GM13977 (cell line): ENCODE measurements at regions not wholly inside any gene's neighbourhood (a gene's known extent, or its start where the extent isn't known, plus 50 kb on each side); places are given as distances from the start of the nearest gene placed in this dataset.
"Not testable (repeated sequence)": the region's sequence is repeated elsewhere in the genome, so short reads cannot be mapped to it uniquely, and the experiment has no call there.

Experiments used
- DNase-seq: peaks from one replicate; pipeline ENCODE4 v3.0.0; 2012; ENCODE audit warnings: low spot score
- in situ Hi-C: fragments of 300-500 bp; cut with MboI; formaldehyde crosslinking; loops from one replicate; pipeline ENCODE4 v1.12.0; 2022; ENCODE audit warnings: low sequenced_read_pairs, low pct_unique_long_range_greater_than_20kb, mixed read lengths, inconsistent platforms; ENCODE audit not compliant: unreplicated experiment
- TF ChIP-seq, protein P1 (sequence below): IDR thresholded peaks from 2 replicates; pipeline ENCODE4 v1.5.1; 2012; ENCODE audit warnings: mild to moderate bottlenecking, control low read depth; ENCODE audit not compliant: insufficient read depth; ENCODE audit errors: extremely low read depth, missing control alignments

DNA sequence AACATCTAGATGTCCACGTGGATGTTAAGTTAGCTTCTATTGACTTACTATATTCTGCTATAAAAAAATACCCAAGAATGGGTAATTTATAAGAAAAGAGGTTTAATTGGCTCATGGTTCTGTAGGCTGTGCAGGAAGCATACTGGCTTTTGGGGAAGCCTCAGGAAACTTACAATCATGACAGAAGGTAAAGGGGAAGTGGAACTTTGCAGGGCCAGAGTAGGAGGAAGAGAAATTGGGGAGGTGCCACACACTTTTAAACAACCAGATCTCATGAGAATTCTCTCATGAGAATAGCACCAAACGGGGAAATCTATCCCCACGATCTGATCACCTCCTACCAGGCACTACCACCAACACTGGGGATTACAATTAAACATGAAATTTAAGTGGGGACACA, 689.3 kb downstream of the METTL15 start:
- TF ChIP-seq, protein P1, sequence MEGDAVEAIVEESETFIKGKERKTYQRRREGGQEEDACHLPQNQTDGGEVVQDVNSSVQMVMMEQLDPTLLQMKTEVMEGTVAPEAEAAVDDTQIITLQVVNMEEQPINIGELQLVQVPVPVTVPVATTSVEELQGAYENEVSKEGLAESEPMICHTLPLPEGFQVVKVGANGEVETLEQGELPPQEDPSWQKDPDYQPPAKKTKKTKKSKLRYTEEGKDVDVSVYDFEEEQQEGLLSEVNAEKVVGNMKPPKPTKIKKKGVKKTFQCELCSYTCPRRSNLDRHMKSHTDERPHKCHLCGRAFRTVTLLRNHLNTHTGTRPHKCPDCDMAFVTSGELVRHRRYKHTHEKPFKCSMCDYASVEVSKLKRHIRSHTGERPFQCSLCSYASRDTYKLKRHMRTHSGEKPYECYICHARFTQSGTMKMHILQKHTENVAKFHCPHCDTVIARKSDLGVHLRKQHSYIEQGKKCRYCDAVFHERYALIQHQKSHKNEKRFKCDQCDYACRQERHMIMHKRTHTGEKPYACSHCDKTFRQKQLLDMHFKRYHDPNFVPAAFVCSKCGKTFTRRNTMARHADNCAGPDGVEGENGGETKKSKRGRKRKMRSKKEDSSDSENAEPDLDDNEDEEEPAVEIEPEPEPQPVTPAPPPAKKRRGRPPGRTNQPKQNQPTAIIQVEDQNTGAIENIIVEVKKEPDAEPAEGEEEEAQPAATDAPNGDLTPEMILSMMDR: no peak
- no peak for DNase-seq
- in situ Hi-C loops: no loop called here

DNA sequence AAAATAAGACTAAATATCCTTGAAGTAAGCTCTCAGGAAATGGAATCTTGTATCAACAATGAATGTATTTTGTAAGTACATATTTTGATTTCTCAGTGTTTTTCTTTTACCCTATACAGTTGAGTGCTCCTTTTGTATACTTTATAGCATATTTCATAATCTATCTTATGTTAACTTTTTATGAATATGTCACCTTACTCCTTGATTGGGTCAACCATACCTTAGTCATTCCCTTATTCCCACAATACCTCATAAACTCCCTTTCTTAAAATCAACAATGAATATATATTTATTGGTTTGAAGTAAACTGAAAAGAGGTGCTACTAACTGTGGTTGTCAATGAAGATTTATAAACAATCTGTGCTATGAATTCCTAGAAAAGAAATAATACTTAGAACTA, 686.2 kb downstream of the METTL15 start:
- no peak for DNase-seq
- in situ Hi-C loops: no loop called here
- TF ChIP-seq, protein P1: no peak

DNA sequence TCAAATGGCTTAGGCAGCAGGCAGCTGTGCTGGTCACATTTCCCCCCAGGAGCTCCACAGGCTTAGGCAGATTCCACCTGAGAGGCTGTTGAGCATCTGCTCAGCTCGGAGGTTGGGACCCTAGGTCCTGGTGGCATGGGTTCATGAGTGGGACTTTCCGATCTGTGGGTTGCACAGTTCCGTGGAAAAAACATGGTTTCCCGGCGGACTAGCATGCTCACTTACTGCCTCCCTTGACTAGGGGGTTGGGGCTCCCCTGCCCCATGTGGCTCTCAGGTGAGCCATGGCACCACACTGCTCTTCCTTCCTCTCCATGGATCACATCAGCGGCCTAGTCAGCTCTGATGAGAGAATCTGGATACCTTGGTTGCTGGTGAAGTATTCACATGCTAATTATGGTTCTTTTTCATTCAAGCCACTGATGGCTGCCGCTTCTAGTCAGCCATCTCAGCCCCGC, 685.1 kb downstream of the METTL15 start:
- TF ChIP-seq, protein P1: no peak
- DNase-seq: no peak
- in situ Hi-C loops: no loop called here

DNA sequence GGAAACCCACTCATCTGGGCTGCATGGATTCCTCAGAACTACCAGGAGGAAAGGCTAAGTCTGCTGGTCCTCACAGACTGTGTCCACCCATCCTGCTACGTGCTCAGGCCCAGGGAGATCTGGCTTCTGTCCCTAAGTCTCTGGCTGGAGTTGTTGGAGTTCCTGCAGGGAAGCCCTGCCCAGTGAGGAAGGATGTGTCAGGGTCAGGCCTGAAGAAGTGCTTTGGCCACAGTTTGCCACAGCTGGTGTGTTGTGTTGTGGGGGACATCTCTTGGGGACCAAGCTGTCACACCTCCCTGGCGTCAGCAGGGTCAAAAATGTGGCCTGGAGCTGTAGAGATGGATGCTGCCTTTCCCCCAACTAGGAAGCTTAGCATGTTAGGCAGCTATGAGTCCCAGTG, 684.7 kb downstream of the METTL15 start:
- in situ Hi-C loops: no loop called here
- DNase-seq: no peak
- TF ChIP-seq, protein P1: no peak

DNA sequence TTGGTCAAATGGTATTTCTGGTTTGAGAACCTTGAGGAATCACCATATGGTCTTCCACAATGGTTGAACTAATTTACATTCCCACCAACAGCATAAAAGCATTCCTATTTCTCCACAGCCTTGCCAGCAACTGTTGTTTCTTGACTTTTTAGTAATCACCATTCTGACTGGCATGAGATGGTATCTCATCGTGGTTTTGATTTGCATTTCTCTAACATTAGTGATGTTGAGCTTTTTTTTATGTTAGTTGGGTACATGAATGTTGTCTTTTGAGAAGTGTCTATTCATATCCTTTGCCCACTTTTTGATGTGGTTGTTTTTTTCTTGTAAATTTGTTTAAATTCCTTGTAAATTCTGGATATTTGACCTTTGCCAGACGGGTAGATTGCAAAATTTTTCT, 679.7 kb downstream of the METTL15 start:
- DNase-seq, in situ Hi-C loops: not testable (repeated sequence)

DNA sequence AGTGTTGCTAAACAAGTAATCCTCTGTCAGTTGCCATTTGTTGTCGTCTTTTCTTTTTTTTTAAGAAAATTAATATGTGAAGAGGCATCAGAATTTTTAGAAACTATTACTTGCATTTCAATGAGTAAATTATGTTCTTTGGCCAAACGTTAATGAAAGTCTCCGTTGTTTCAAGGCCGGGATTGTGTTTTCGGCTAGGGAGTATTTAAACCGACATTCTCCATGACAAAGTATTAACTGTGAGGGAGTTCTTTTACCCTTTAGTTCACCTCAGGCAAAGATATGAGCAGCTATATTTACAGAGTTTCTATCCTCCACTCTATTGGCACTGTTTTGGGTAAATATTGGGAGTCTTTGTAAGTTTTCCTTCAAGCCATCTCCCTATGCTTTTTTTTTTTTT, 668.9 kb downstream of the METTL15 start:
- no peak for DNase-seq
- TF ChIP-seq, protein P1: no peak
- in situ Hi-C loops: no loop called here

DNA sequence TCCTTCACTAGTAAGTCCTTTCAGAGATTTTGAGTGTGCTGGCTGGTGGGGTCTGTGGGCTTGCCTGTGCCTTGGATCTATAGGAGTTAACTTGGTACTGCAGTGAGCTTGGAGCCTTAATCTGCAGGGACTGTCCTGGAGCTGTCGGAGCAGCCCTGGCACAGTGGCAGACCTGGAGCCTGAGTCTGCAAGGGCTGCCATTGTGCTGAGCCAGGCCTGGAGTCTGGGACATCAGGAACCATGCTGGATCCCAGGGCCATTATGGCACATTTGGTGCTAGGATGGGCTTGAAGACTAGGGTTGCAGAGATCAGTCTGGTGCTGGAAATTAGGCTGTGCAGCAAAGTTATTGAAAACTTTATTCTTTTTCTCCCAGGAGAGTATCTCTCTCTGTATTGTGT, 665.4 kb downstream of the METTL15 start:
- TF ChIP-seq, protein P1: no peak
- no peak for DNase-seq
- in situ Hi-C loops: no loop called here
